ENCODE measurements at regions not wholly inside any gene's neighbourhood (a gene's known extent, or its start where the extent isn't known, plus 50 kb on each side); places are given as distances from the start of the nearest gene placed in this dataset.

- Histone ChIP-seq H3K9ac (ENCODE audit: low read depth, low read length, poor library complexity, severe bottlenecking) (no peak overlapping the region), H4K20me1 (ENCODE audit: insufficient read depth, low read length, poor library complexity, severe bottlenecking) (no peaks in the 10 kb centered on the region), H3K4me3 (ENCODE audit: low read length, poor library complexity, severe bottlenecking) (no peak overlapping the region), H3K4me1 (ENCODE audit: insufficient read depth, low read length, poor library complexity, severe bottlenecking) (no peaks in the 10 kb centered on the region), H2AFZ (ENCODE audit: low read length) (no peak overlapping the region), H3K36me3 (ENCODE audit: insufficient read depth, low read length) (no peaks in the 10 kb centered on the region), H3K27me3 (ENCODE audit: insufficient read depth, low read length, poor library complexity, severe bottlenecking) (no peaks in the 10 kb centered on the region), H3K4me2 (ENCODE audit: low read depth, low read length, poor library complexity, severe bottlenecking) (no peak overlapping the region), H3K79me2 (ENCODE audit: insufficient read depth, low read length) (no peaks in the 10 kb centered on the region), H3K9me2 (replicated peaks; ENCODE audit: low read depth, low read length) (no peaks in the 10 kb centered on the region), H3K9me3 (ENCODE audit: insufficient read depth, low read depth, low read length) (no peaks in the 10 kb centered on the region), H3F3A (ENCODE audit: low read depth) (no peaks in the 10 kb centered on the region)
- TF ChIP-seq CTCF (conservative IDR thresholded peaks at IDR 0.05; ENCODE audit: low read length): no peak
- TF ChIP-seq EZH2phosphoT487 (IDR thresholded peaks at IDR 0.05; ENCODE audit: borderline replicate concordance): no peak
Observed at GRCh38 chr17:70584255-70584654, 414.9 kb downstream of the KCNJ2 start.

GRCh38 chr17:70588003-70588402, 418.7 kb downstream of the KCNJ2 start:
- Histone ChIP-seq H4K20me1 (ENCODE audit: insufficient read depth, low read length, poor library complexity, severe bottlenecking) (no peaks in the 10 kb centered on the region), H3F3A (ENCODE audit: low read depth) (no peaks in the 10 kb centered on the region), H3K4me1 (ENCODE audit: insufficient read depth, low read length, poor library complexity, severe bottlenecking) (no peaks in the 10 kb centered on the region), H3K9me3 (ENCODE audit: insufficient read depth, low read depth, low read length) (no peaks in the 10 kb centered on the region), H3K79me2 (ENCODE audit: insufficient read depth, low read length) (no peaks in the 10 kb centered on the region), H3K27me3 (ENCODE audit: insufficient read depth, low read length, poor library complexity, severe bottlenecking) (no peaks in the 10 kb centered on the region), H2AFZ (ENCODE audit: low read length) (no peak overlapping the region), H3K36me3 (ENCODE audit: insufficient read depth, low read length) (no peaks in the 10 kb centered on the region), H3K4me2 (ENCODE audit: low read depth, low read length, poor library complexity, severe bottlenecking) (no peak overlapping the region), H3K9me2 (replicated peaks; ENCODE audit: low read depth, low read length) (no peaks in the 10 kb centered on the region), H3K9ac (ENCODE audit: low read depth, low read length, poor library complexity, severe bottlenecking) (no peak overlapping the region), H3K4me3 (ENCODE audit: low read length, poor library complexity, severe bottlenecking) (no peak overlapping the region)
- TF ChIP-seq EZH2phosphoT487 (IDR thresholded peaks at IDR 0.05; ENCODE audit: borderline replicate concordance): no peak
- TF ChIP-seq CTCF (conservative IDR thresholded peaks at IDR 0.05; ENCODE audit: low read length): no peak

- Histone ChIP-seq H3F3A (ENCODE audit: low read depth) (no peaks in the 10 kb centered on the region), H4K20me1 (ENCODE audit: insufficient read depth, low read length, poor library complexity, severe bottlenecking) (no peaks in the 10 kb centered on the region), H3K27me3 (ENCODE audit: insufficient read depth, low read length, poor library complexity, severe bottlenecking) (no peaks in the 10 kb centered on the region), H3K4me2 (ENCODE audit: low read depth, low read length, poor library complexity, severe bottlenecking) (no peak overlapping the region), H3K9ac (ENCODE audit: low read depth, low read length, poor library complexity, severe bottlenecking) (no peak overlapping the region), H2AFZ (ENCODE audit: low read length) (no peak overlapping the region), H3K4me1 (ENCODE audit: insufficient read depth, low read length, poor library complexity, severe bottlenecking) (no peaks in the 10 kb centered on the region), H3K9me3 (ENCODE audit: insufficient read depth, low read depth, low read length) (no peaks in the 10 kb centered on the region), H3K36me3 (ENCODE audit: insufficient read depth, low read length) (no peaks in the 10 kb centered on the region), H3K79me2 (ENCODE audit: insufficient read depth, low read length) (no peaks in the 10 kb centered on the region), H3K4me3 (ENCODE audit: low read length, poor library complexity, severe bottlenecking) (no peak overlapping the region), H3K9me2 (replicated peaks; ENCODE audit: low read depth, low read length) (no peaks in the 10 kb centered on the region)
- TF ChIP-seq EZH2phosphoT487 (IDR thresholded peaks at IDR 0.05; ENCODE audit: borderline replicate concordance) (no peak), CTCF (conservative IDR thresholded peaks at IDR 0.05; ENCODE audit: low read length) (no peak)
Observed at GRCh38 chr17:70597774-70598173, 428.4 kb downstream of the KCNJ2 start.

Data from Loucy (cell line).